GM18520 (cell line): ENCODE measurements at regions not wholly inside any gene's neighbourhood (a gene's known extent, or its start where the extent isn't known, plus 50 kb on each side); places are given as distances from the start of the nearest gene placed in this dataset.
"Not testable (repeated sequence)": the region's sequence is repeated elsewhere in the genome, so short reads cannot be mapped to it uniquely, and the experiment has no call there.

Experiments
- ATAC-seq: cut with Tn5 transposase; IDR thresholded peaks from one replicate; pipeline ENCODE4 v1.9.1; 2021; ENCODE audit not compliant: unreplicated experiment

- no peak for ATAC-seq
Observed at GRCh38 chrX:10676235-10676957, 56.0 kb upstream of the MID1 start.

- no peak for ATAC-seq
Observed at GRCh38 chrX:10677490-10677889, 57.1 kb upstream of the MID1 start.

- no peak for ATAC-seq
Observed at GRCh38 chrX:10679387-10679786, 59.0 kb upstream of the MID1 start.

GRCh38 chrX:10681167-10681566 is 60.8 kb upstream of the MID1 start:
- no peak for ATAC-seq

GRCh38 chrX:10683631-10684030 is 63.2 kb upstream of the MID1 start:
- ATAC-seq = not testable (repeated sequence)

GRCh38 chrX:10685923-10686595 is 65.7 kb upstream of the MID1 start:
- no peak for ATAC-seq

- ATAC-seq = not testable (repeated sequence)
Observed at GRCh38 chrX:10691751-10692150, 71.4 kb upstream of the MID1 start.

- ATAC-seq = no peak
Observed at GRCh38 chrX:10697616-10698317, 77.4 kb upstream of the MID1 start.

GRCh38 chrX:10698318-10698640 is 77.9 kb upstream of the MID1 start:
- no peak for ATAC-seq

GRCh38 chrX:10702031-10702430 is 81.6 kb upstream of the MID1 start:
- ATAC-seq = no peak

- ATAC-seq = not testable (repeated sequence)
Observed at GRCh38 chrX:10706342-10706741, 86.0 kb upstream of the MID1 start.

GRCh38 chrX:10707773-10708172 is 87.4 kb upstream of the MID1 start:
- no peak for ATAC-seq

GRCh38 chrX:10709276-10709675 is 88.9 kb upstream of the MID1 start:
- ATAC-seq = no peak

GRCh38 chrX:10714531-10714930 is 94.1 kb upstream of the MID1 start:
- no peak for ATAC-seq

- ATAC-seq = no peak
Observed at GRCh38 chrX:10722851-10723250, 102.5 kb upstream of the MID1 start.

- no peak for ATAC-seq
Observed at GRCh38 chrX:10725071-10725470, 104.7 kb upstream of the MID1 start.

GRCh38 chrX:10726647-10727046 is 106.3 kb upstream of the MID1 start:
- no peak for ATAC-seq

GRCh38 chrX:10728806-10729389 is 108.5 kb upstream of the MID1 start:
- no peak for ATAC-seq

GRCh38 chrX:10739426-10739825 is 119.0 kb upstream of the MID1 start:
- ATAC-seq = no peak

- no peak for ATAC-seq
Observed at GRCh38 chrX:10741003-10741402, 120.6 kb upstream of the MID1 start.

GRCh38 chrX:10741550-10741949 is 121.2 kb upstream of the MID1 start:
- ATAC-seq = no peak

- no peak for ATAC-seq
Observed at GRCh38 chrX:10743476-10743875, 123.1 kb upstream of the MID1 start.
